ENCODE measurements at regions not wholly inside any gene's neighbourhood (a gene's known extent, or its start where the extent isn't known, plus 50 kb on each side); places are given as distances from the start of the nearest gene placed in this dataset.
"Not testable (repeated sequence)": the region's sequence is repeated elsewhere in the genome, so short reads cannot be mapped to it uniquely, and the experiment has no call there.

DNA sequence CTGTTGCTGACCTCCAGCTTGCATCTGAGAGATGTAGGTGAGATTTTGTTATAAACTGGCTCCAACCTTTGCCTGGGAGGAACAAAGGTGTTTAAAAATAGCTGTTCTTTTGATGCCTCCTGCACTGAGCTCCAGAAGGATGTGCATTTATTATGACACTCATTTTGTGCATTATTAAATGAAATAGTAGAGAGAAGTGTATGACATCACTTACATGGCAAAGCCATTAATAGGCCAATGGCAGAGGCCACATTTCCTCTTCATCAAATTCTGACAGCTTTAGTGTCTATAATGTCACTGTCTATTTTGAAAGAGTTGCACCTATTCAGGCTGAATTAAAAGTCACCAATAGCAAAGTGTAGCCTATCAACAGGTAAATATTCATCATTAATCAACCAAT is 564.6 kb downstream of the FLRT2 start:
- no peak for DNase-seq

DNA sequence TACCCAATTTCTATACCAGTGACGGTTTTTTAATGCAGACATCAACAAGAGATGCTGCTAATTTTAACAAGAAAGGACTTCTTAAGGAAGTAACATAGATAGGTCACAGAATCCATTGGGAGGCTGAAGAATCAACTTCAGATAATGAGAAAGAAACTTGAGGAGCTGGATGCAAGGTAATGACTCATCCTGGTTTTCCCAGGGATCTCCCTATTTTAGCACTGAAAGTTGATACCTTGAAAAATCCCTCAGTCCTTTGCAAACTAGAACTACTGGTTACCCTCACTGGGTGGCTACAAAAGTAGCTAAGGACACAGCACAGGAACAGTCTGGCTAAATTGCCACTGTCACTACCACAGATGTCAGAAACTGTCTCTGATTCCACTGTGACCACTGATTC is 561.9 kb downstream of the FLRT2 start:
- no peak for DNase-seq

DNA sequence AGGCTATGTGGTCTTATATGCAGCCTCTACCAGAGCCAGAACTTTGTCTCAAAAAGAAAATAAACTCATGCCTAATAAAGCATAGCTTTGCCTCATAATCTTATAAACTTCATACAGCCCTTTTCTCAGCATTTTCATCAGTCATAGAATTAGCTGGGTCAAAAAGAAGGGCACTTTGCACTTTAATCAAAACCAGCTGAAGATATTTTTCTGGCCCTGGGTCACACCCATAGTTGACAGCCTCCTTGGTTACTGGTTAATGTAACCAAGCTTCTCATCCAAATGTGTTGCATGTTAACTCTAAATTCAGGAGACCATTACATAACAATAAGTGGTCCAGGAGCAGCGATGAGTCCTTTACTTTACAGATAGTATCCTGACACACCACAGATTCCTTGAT is 558.2 kb downstream of the FLRT2 start:
- DNase-seq: no peak

DNA sequence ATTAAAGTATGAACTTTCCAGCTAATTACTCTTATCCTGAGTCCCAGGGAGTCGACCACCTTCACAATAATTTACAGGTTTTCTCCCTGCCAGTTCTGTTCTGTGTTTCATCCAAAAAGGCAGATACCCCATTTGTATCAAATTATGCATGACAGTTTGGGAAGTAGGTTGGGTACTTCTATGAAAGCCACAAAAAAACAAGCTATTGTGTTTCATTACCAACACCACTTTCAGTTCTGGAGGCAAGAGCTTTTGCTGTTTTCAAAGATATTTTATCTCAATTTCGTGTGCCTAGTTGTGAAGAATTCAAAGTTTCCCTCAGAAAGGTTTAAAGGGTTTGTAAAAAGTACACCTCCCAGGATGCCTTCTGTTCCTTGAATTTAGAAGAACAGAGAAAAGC is 557.4 kb downstream of the FLRT2 start:
- no peak for DNase-seq

DNA sequence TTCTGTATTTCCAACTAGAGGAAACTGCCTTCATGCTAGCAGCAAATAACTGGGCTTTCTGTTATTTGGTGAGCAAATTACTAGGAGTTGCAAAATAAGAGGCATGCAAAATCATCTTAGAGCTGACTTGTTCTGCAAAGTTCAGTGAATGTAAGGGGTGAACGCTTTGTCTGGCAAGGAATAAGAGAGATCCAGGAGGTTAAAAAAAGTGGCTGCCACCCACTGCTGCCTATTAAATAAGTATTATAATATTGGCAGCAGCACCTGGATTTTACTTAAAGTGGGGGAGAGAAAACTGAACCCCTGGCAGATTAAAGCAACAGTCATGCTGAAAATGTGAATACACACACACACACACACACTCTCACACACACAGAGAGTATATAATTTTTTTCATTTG is 557.0 kb downstream of the FLRT2 start:
- DNase-seq: no peak

DNA sequence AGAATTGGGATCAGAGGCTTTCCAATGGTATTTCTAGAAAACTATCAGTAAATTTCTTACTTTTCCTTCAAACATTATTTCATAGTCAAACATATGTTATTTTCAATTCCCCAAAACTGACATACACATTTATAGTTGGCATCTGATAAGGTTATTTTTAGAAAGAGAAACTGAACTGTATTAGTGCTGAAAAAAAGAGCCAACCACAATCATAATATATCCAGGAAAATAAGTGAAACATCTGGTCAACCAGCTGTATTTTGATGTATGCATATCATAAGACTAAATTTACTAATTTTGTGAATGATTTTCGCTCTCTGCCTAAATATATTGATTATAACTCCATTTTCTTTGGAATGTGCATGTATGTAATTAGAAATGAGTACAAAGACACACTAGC is 554.2 kb downstream of the FLRT2 start:
- no peak for DNase-seq

DNA sequence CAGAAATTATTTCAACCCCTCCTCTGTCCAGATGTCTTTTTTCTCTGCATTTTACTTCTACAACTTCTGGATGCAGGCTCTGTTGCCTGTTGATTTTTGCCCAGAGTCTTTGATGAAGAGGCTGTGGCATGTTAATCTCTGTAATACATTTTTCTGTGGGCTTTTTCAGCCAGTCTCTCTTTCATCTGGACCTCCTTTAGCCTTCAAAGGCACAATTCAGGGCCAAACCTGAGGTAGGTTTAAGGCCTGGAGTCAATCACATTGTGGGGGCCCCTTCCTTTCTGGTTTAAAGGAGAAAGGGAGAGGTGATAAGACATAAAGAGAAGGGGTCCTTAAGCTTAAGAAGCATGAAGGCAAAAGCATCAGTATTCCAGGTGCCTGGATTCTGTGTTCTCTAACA is 553.7 kb downstream of the FLRT2 start:
- no peak for DNase-seq

DNA sequence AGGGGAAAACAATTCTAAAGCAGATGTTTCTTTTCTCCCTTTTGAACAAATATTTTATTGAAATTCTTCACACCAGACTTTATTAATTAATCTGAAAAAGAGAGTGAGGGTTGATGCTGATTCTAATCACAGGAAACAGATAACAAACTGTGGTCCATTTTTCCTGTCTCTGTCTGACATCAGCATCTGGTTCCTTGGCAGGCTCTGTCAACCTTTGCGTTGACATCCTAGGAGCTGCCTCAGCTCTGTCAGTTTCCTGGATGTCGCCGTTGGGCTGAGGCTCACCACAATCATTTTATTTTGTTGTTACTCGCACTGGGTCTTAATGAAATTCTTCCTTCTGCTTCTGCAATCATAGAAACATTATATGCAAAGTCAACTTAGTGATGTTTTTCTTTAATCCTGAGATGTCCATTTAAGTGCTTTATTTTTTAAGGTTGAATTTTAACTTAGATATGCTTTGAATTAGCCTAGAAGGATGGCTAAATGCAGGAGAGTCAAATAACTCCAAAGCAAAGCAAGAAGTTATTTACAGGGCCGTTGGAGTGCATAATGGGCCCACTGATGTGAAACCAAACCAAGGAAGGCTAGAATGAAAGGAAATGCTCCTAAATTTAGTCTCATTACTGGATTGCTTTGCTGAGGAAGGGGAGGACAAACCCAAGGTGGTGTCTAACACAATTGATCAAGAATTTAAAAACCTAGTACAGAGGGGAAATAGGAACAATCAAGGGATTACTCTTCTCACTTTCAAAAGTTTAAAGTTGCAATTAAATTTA is 542.4 kb downstream of the FLRT2 start:
- no peak for DNase-seq

DNA sequence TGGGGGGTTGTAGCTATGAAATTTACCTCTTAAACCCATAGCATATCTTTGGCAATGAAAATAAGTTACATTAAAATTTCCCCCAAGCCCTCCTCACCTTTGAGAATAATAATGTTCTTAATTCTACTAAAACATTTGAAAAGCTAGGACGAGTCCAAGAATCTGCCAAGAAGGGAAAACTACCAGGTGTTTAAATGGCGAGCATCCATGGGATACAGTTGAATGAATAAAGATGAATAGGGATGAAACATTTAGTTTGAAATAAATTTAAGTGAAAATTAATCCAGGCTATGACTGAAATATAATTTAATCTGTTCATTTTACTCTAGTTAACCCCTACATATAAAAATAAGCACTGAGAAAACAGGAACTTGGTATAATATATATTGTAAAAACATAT is 536.7 kb downstream of the FLRT2 start:
- no peak for DNase-seq

DNA sequence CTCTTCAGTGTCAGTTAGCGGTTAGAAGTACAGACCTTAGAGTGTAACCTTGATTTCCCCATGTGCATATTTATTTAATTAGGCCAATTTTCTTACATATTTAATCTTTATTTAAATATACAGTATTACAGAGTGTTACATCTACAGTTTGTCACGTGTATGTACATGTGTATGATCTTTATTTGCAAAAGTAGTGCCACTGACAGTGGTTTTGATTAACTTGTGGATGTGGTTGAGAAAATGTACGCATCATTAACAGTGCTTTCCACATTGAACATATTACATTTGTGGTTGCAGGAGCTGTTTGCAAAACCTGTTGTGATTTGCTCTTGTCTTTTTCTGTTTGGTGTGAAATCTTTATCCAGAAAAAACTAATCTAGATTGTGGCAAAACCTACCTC is 535.5 kb downstream of the FLRT2 start:
- no peak for DNase-seq

DNA sequence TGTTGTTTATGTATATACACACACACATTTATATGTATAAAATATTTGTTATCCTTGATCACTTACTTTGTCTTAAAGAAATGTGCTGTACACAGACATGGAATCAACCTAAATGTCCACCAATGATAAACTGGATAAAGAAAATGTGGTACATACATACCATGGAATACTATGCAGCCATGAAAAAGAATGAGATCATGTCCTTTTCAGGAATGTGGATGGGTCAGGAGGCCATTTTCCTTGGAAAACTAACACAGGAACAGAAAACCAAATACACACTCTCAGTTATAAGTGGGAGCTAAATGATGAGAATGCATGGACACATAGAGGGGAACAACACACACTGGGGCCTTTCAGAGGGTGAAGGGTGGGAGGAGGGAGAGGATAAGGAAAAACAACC is 534.7 kb downstream of the FLRT2 start:
- not testable (repeated sequence) for DNase-seq

DNA sequence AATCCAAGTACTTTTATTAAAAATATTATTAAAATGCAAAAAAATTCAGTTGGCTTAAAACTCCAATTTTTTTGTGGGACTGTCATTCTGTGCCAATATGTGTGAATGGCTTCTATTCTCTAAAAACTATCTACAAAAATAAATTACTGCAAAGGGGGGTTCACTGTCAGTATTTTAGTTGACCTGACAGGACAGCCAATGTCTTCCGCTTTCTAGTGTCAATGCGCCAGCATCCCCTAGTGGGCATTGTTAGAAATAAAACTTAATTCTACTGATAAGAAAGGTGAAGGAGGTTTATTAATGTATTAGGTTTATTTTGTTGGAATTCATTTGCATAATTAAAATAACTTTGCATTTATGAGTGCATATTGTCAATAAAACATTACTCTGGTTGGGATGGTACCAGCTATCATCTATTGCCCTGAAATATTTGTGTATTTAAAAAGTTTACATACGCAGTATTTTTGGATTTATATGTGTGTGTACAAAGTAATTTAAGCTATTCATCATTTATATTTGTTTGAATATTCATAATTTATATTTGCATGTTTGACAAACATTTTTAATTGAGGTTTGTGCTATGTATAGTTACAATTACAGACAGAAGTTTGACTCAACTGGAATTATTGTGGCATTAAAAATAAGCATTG is 527.2 kb downstream of the FLRT2 start:
- DNase-seq: peak in 1 of 2 experiments; percentile 8

DNA sequence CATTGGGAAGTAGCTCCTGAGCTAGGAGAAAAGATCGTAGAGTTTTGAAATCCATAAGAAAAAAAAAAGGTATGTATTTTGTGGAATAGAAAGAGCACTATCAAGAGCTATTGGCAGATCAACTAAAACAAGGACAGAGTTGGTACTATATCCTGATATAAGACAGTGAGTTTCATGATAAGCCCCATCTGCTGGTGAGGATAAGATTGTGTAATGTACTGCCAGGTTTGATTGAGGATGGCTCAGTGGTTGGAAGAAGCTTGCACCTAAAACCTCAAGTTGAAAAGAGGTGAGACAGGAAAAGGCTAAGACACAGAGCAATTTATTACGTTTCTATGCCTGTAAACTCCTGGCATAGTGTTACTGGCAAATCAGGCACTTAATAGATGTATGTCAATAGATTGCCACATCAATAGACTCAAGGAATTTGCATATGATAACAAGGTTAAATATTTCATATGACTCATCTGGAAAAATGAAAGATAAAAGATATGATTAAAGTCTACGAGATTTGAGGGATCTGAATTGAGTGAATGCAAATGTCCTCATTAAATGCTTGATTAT is 525.6 kb downstream of the FLRT2 start:
- no peak for DNase-seq

DNA sequence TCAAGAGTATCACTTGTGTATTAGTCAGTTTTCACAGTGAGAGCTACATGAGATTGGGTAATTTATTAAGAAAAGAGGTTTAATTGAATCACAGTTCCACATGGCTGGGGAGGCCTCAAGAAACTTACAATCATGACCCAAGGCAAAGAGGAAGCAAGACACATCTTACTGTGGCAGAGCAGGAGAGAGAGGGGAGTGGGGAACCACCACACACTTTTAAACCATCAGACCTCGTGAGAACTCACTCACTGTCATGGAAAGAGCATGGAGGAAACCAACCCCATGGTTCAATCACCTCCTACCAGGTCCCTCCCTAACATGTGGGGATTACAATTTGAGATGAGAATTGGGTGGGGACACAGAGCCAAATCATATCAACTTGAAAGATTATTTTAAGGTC is 522.9 kb downstream of the FLRT2 start:
- DNase-seq: no peak

DNA sequence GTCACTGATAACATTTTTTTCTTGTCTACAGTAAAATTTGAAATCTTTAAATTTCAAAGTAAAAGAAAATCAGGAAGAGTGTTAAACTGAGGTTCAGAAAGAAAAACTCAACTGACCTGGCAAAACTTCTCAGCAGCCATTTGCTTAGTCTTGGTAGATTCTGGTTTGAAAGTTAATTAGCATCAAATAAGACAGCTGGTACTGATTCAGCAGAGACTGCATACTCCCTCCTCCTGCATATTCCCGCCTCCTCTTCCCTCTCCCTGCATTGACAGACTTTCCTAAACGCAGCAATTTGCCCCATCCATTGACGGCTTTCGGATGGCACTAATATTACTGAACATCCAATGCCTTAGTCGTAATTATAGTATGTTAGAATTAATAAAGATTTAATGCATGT is 520.8 kb downstream of the FLRT2 start:
- DNase-seq: no peak

DNA sequence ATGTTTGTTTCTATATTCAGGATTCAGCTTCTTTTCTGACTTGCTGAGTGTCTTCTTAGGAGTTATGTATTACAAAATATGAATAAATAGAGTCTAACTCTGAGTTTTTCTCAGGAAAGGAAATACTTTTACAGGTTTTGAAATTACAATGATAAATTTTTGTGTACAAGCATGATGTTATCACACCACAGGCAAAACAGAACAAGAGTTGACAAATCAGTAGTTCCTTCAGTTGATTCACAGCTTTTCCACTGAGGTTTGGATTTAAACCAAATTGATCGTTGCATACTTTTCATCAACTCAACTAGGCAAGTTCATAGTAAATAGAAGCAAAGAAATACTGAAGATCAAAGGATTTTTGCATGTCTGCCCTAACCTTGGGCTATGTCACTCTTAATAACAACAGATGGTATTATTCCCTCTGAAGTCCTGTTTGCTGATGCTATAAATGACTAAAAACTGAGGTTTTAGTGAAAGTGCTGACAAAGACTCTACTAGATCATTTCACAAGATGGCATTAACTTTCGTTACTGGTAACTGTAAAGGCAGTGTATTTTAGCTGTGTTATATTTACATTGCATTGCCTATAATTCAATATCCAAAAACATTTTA is 520.2 kb downstream of the FLRT2 start:
- DNase-seq: no peak

DNA sequence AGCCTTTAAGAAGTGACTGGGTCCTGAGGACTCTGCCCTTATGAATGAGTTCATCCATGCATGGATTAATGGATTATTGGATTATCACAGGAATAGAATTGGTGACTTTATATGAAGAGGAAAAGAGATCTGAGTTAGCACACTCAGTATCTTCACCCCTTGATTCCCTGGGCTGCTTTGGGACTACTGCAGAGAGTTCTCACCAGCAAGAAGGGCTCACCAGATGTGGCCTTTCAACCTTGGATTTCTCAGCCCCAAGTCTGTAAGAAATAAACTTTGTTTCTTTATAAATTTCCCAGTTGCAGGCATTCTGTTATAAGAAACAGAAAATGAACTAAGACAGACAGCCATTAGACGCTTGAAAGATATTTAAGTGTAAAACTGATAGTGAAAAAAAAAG is 509.2 kb downstream of the FLRT2 start:
- DNase-seq: no peak

DNA sequence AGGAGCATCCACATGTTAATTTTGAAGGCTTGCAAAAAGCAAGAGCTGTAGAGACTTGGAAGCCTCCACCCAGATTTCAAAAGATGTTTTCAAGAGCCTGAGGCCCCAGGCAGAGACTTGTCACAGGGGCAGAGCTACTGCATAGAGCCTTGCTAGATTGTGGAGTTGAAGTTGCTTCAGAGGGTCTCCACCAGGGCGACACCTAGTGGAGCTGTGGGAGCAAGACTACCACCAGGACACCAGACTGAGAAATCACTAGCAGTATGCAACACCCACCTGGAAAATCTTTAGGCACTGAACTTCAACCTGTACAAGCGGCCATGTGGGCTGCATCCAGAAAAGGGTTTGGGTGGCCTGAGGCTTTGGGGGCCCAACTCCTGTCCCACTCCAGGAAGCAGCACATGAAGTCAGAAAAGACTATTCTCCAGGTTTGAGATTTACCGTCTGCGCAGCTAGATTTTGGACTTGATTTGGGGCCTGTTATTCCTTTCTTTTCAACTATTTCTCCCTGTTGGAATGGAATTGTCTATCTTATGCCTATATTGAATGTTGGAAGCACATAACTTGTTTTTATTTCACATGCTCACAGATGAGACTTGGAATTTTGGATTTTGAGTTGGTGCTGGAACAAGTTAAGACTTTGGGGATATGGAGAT is 508.6 kb downstream of the FLRT2 start:
- peak in 1 of 2 experiments; percentile 11 for DNase-seq

DNA sequence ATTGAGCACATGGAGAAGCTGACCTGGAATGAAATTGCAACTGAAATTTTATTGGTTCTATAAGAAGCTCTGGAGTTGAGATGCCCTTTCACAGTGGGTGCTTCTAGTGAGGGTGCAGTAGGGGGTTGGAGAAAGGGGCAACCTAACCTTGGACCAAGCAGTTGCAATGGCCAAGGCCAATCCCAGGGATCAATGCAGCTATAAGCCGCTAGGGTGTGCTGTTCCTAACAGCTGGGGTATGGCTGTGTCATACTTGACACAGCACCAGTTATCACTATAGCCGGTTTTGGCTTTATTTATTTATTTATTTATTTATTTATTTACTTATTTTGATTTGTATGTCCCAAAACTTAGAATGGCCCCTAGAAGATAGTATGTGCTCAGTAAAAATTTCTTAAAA is 505.9 kb downstream of the FLRT2 start:
- DNase-seq: no peak

DNA sequence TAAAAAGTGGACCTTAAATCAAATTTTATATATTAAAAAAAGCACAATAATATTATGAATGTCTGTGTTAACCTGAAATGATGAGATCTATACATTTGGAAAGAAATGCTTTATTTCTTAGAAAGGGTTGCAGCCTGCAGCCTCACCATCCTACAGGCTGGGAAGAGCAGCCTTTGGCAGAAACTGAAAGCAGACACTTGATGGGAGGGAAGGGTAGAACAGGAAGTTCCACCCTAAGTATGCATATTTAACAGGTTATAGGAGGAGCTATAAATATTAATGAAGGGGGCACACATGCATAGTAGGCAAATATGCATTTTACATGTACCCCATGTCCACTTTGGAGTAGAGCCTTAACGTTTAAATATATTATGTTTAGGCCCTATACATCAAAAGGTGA is 498.0 kb downstream of the FLRT2 start:
- no peak for DNase-seq

DNA sequence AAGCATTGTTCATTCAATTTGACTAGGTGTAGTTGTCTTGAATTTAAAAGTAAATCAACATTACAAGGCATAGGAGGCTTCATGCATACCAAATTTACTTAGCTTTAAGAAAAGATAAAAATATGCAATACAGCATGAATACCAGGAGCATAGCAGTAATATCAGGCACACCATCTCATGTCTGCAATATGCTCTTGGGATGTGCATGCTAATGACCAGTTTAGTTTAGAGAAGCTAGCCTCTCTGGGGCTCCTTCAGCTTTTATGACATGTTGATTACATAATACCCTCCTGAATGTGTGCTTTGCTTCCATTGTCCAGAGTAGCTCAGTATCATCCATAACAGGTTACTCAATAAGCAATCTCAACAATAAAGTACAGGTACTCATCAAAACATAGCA is 497.2 kb downstream of the FLRT2 start:
- DNase-seq: no peak

DNA sequence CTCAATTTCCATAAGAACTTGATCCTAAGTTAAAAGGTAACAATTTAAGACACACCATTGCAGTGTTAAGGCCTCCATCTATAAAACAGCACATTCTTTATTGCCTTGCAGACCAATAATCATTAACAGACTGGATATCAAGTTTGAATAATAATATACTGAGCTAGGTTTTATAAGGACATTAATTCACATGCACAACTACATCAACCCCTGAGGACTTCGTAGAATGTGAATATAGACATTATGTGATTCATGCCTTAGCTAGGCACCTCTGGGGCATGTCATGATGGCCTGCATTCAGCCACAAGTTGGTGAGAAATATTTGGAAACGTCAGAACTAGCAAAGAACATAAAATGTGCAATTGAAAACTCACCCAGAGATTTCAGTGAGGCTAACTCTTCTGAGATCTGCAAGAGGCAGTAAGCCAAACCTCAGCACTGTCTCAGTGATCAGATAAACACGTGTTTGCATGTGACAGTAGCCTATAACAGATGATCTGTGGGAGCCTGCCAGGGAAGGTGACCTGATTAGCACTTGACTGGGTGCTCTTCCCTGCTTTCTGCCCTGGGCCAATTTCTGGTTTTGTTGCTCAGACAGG is 492.2 kb downstream of the FLRT2 start:
- DNase-seq: no peak

DNA sequence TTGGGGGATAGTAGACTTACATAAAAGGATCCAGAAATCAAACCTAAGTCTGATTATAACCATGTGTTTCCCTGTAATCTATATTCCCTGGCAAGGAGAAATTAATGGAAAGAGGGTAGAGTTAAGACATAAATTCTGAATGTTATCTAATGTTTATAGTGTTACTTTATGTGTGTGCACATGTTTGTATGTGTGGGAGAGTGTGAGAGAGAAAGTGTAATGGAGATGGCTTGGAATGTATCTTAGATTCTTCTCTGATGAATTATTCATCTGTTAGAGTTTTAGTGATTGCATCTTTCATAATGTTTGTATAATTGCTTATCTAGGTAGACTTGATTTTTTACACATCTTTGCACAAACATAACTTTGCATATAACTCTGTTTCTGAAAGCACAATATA is 490.9 kb downstream of the FLRT2 start:
- DNase-seq: no peak

Data from NCI-H187 (cell line).